Bronchial epithelial cell (primary cell): ENCODE measurements at regions not wholly inside any gene's neighbourhood (a gene's known extent, or its start where the extent isn't known, plus 50 kb on each side); places are given as distances from the start of the nearest gene placed in this dataset.

ENCODE experiments used
- DNase-seq: peaks from one replicate; pipeline ENCODE4 v3.0.0-alpha.2; 2010; ENCODE audit warnings: low read depth
- FAIRE-seq: peaks from 2 replicates; lab custom pipeline; 2011; peaks lifted over from hg19 to GRCh38; lab: Jason Lieb, UNC
- H3K27me3 ChIP-seq: 2 replicates; pipeline ENCODE4 v1.5.1; 2011; ENCODE audit warnings: low read length; ENCODE audit not compliant: control insufficient read depth, insufficient read depth
- H3K36me3 ChIP-seq: 2 replicates; pipeline ENCODE4 v1.5.1; 2011; ENCODE audit warnings: low read length; ENCODE audit not compliant: control insufficient read depth, insufficient read depth
- H3K4me3 ChIP-seq: 2 replicates; pipeline ENCODE4 v1.5.1; 2011; ENCODE audit warnings: mild to moderate bottlenecking, low read depth, low read length, control low read depth
- TF ChIP-seq, protein P1 (sequence below): IDR thresholded peaks from 2 replicates; pipeline ENCODE4 v1.5.1; 2011; ENCODE audit warnings: mild to moderate bottlenecking, moderate library complexity, low read length, control low read depth, inconsistent platforms; ENCODE audit not compliant: insufficient read depth, severe bottlenecking

DNA sequence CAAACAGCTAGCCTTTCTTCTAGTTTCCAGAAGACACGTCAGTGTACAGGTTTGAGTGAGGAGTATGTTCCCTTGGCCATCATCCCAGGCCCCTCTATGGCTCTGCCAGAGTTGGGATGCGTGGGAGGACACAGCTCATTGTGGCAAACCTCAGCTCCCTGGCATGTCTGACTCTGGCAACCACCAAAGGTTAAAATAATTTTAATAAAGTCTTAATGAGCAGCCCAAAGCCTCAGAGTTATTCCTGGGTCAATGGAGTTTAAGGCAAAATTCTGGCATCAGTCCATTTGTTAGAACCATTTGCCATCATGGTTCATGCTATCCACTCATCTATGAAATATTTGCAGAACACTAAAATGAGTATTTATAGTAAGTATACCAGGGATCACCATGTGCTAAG, 79.8 kb upstream of the PAPPA start:
- DNase-seq (peak; percentile 35), FAIRE-seq (no peak)
- no peaks in the 10 kb centered on the region for H3K27me3 ChIP-seq
- TF ChIP-seq, protein P1, sequence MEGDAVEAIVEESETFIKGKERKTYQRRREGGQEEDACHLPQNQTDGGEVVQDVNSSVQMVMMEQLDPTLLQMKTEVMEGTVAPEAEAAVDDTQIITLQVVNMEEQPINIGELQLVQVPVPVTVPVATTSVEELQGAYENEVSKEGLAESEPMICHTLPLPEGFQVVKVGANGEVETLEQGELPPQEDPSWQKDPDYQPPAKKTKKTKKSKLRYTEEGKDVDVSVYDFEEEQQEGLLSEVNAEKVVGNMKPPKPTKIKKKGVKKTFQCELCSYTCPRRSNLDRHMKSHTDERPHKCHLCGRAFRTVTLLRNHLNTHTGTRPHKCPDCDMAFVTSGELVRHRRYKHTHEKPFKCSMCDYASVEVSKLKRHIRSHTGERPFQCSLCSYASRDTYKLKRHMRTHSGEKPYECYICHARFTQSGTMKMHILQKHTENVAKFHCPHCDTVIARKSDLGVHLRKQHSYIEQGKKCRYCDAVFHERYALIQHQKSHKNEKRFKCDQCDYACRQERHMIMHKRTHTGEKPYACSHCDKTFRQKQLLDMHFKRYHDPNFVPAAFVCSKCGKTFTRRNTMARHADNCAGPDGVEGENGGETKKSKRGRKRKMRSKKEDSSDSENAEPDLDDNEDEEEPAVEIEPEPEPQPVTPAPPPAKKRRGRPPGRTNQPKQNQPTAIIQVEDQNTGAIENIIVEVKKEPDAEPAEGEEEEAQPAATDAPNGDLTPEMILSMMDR, result no peak
- no peak overlapping the region for H3K4me3 ChIP-seq
- H3K36me3 ChIP-seq, result no peaks in the 10 kb centered on the region

DNA sequence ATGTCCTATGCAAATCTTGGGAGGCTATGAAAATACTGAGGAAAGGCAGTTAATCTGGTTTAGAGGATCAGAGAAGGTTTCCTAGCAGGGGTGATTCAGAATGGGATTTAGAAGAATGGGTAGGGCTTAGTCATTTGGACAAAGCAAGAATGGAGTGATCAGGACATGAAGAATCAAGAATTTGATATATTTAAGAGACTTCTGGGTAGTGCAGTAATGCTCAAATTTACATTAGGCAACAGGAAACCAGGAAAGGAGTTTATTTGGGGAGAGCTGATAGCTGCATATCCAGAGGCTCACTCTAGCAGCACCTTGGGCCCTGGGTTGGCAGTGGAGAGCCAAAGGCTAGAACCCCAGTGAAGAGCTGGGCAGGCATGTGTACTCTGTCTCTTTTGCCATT, 78.9 kb upstream of the PAPPA start:
- DNase-seq (peak; percentile 85), FAIRE-seq (no peak)
- TF ChIP-seq, protein P1, result no peak
- Histone ChIP-seq H3K27me3 (no peaks in the 10 kb centered on the region), H3K36me3 (no peaks in the 10 kb centered on the region), H3K4me3 (no peak overlapping the region)

DNA sequence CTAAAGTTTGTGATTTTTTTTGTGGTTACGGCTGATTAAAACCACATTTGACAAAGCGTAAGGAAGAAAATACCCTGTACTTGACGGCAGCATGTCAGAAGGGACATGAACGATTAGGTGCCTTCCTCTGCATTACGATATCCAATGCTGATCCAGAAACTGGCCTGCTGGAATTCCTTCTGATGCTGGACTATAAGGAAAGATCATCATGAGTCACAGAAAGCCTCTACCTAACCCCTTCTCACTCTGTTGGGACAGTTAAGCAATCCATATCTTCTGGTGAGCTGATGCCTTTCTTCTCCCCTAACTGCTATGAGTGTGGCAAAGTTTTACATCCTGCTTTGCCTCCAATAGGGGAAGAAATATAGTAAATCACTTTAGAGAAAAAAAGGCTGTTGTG, 78.4 kb upstream of the PAPPA start:
- peak; percentile 77 for DNase-seq
- no peaks in the 10 kb centered on the region for H3K36me3 ChIP-seq
- H3K4me3 ChIP-seq, result no peak overlapping the region
- TF ChIP-seq, protein P1, result no peak
- peak; percentile 60 for FAIRE-seq
- no peaks in the 10 kb centered on the region for H3K27me3 ChIP-seq

DNA sequence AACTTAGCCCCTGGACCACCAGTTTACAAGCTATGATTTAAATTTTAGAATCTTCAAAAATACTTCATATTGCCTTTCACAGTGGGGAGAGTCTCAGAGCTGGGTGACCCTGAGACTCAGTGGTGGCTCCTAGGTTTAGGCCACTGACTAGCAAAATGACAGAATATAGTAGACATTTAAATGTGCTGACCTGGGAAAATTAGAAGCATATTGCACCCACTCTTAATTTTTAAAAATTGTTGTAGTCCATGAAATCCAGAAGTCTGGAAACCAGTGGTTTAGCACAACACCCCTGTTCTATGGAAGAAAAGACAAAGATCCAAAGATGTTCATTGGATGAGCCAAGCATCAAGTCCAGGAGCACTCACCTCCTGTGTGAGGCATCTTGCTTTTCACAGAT, 75.0 kb upstream of the PAPPA start:
- FAIRE-seq (no peak), DNase-seq (no peak)
- Histone ChIP-seq H3K36me3 (no peaks in the 10 kb centered on the region), H3K4me3 (no peak overlapping the region), H3K27me3 (no peaks in the 10 kb centered on the region)
- TF ChIP-seq, protein P1, result no peak

DNA sequence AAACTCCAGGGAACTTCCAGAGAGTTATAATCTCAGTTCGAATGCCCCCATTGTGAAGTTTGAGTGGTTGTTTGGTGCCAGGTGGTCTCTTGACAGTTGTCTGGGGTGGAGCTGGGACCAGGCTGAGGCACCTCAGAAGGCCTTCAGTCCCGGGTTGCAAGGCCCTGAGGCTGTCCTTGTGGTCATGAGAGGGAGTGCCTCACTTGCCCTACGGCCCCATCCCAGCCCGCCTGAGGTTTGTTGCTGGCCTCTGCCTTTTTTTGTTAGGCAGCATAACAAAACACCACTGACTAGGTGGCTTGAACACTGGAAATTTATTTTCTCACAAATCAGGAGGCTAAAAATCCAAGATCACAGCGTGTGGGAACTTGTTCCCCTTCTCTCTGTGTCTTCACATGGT, 73.0 kb upstream of the PAPPA start:
- H3K27me3 ChIP-seq, result no peaks in the 10 kb centered on the region
- H3K4me3 ChIP-seq, result no peak overlapping the region
- no peaks in the 10 kb centered on the region for H3K36me3 ChIP-seq
- TF ChIP-seq, protein P1, result no peak
- no peak for DNase-seq
- FAIRE-seq, result peak; percentile 75

DNA sequence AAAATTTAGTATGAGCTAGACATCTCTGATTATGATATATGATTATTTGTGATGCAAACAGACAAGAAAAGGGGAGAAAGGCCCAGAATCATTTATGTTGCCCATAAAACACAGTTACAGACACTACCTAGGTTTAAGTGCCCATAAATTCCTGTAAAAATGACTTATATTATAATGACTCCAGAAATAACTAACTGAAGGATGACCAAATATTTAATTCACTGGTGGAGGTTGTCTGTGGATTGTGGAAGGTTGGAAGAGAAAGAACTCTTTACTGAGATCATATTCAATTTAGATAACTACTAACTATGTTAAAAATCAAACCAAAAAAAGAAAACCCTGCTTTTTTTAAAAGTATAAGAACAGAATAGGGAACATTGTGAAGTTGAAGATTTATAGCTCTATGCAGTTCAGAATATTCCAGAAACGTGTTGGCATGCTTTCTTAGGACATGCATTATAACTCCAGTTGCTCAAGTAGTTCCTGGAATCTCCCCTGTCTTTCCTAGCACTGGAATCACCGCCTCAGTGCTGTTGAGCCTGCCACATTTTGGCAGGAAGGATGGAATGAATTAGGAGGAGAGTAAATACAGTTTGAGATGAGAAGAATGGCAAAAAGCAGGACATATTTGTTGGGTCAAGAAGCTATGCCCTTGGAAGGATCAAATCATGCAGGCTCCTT, 72.0 kb upstream of the PAPPA start:
- Histone ChIP-seq H3K27me3 (no peaks in the 10 kb centered on the region), H3K36me3 (no peaks in the 10 kb centered on the region), H3K4me3 (no peak overlapping the region)
- no peak for FAIRE-seq
- DNase-seq, result no peak
- TF ChIP-seq, protein P1, result no peak
